ENCODE measurements at regions not wholly inside any gene's neighbourhood (a gene's known extent, or its start where the extent isn't known, plus 50 kb on each side); places are given as distances from the start of the nearest gene placed in this dataset.

DNA sequence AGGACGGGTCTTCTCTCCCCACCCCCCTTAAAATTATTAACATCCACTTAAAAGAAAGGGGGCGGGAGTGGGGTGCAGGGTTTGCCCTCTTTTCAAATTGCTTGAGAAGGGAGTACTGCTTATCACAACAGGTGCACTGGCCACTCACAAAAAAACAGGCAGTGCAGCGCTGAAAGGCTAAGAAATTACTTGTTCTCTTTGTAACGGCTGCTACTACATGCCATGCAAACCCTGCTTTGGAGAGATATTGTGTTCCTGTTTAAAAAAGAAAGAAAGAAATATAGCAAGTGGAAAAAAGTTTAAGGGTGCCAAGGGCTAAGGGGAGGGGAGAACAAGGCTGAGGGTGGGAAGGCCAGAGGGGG lies 312.7 kb upstream of the JARID2 start:
- H2AFZ ChIP-seq (ENCODE audit: low read length), result no peak overlapping the region
- intact Hi-C loops (cut with micrococcal nuclease; ENCODE audit: unreplicated experiment) (no loop called here), in situ Hi-C loops (cut with HindIII; ENCODE audit: extremely low pct_ligation_motif_present, low pct_unique_long_range_greater_than_20kb) (no loop called here)
- H3K36me3 ChIP-seq (replicated peaks in 1 of 2; ENCODE audit: control insufficient read depth in 1 of 2, insufficient read depth in 2 of 2, low read length in 2 of 2), result no peaks in the 10 kb centered on the region
- no peak overlapping the region for H3K4me2 ChIP-seq (ENCODE audit: low read depth, low read length)
- no peak overlapping the region for H3K9ac ChIP-seq (ENCODE audit: insufficient read depth, low read depth, low read length)
- no peak for DNase-seq (ENCODE audit: low spot score)
- ChIA-PET CTCF (ENCODE audit: low intra/inter-chr PET ratio, low total read pairs) (no interaction called here), POLR2A (no interaction called here)
- TF ChIP-seq, protein P1, sequence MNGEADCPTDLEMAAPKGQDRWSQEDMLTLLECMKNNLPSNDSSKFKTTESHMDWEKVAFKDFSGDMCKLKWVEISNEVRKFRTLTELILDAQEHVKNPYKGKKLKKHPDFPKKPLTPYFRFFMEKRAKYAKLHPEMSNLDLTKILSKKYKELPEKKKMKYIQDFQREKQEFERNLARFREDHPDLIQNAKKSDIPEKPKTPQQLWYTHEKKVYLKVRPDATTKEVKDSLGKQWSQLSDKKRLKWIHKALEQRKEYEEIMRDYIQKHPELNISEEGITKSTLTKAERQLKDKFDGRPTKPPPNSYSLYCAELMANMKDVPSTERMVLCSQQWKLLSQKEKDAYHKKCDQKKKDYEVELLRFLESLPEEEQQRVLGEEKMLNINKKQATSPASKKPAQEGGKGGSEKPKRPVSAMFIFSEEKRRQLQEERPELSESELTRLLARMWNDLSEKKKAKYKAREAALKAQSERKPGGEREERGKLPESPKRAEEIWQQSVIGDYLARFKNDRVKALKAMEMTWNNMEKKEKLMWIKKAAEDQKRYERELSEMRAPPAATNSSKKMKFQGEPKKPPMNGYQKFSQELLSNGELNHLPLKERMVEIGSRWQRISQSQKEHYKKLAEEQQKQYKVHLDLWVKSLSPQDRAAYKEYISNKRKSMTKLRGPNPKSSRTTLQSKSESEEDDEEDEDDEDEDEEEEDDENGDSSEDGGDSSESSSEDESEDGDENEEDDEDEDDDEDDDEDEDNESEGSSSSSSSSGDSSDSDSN (CRISPR knock-in tag; IDR thresholded peaks at IDR 0.05), result no peak
- no peak for TF ChIP-seq ZNF75D (CRISPR knock-in tag; IDR thresholded peaks at IDR 0.05; ENCODE audit: borderline replicate concordance)
- TF ChIP-seq ZNF672 (CRISPR knock-in tag; IDR thresholded peaks at IDR 0.05), result no peak
- no peak for TF ChIP-seq ZNF558 (CRISPR knock-in tag; IDR thresholded peaks at IDR 0.05; ENCODE audit: borderline replicate concordance)
- TF ChIP-seq PTBP1 (IDR thresholded peaks at IDR 0.05; ENCODE audit: low read depth, low read length, poor library complexity, severe bottlenecking), result no peak
- no peak for TF ChIP-seq ZNF720 (CRISPR knock-in tag; IDR thresholded peaks at IDR 0.05)
- no peak for TF ChIP-seq ZNF329 (CRISPR knock-in tag; IDR thresholded peaks at IDR 0.05; ENCODE audit: low read depth)
- no peak for TF ChIP-seq HNRNPH1 (optimal IDR thresholded peaks at IDR 0.05; ENCODE audit: low read depth, low read length)
- no peak for TF ChIP-seq ZFP36 (IDR thresholded peaks at IDR 0.05; ENCODE audit: borderline replicate concordance, low read depth, low read length, partially characterized antibody)
- no peak for TF ChIP-seq SPEN (CRISPR knock-in tag; IDR thresholded peaks at IDR 0.05; ENCODE audit: low read depth)
- TF ChIP-seq CREM (IDR thresholded peaks at IDR 0.05), result no peak
- TF ChIP-seq CREM (CRISPR knock-in tag; IDR thresholded peaks at IDR 0.05), result no peak
- no peak for TF ChIP-seq ZNF619 (CRISPR knock-in tag; IDR thresholded peaks at IDR 0.05)
- no peak for TF ChIP-seq ZNF629 (CRISPR knock-in tag; conservative IDR thresholded peaks at IDR 0.05)
- no peak for TF ChIP-seq HNF4G (IDR thresholded peaks at IDR 0.05; ENCODE audit: borderline replicate concordance, low read depth, low read length)
- TF ChIP-seq HNF4G (CRISPR knock-in tag; IDR thresholded peaks at IDR 0.05; ENCODE audit: borderline replicate concordance, low read depth), result no peak
- no peak for TF ChIP-seq NR2F1 (CRISPR knock-in tag; IDR thresholded peaks at IDR 0.05)
- no peak for TF ChIP-seq ADNP (CRISPR knock-in tag; IDR thresholded peaks at IDR 0.05)
- TF ChIP-seq RORA (CRISPR knock-in tag; IDR thresholded peaks at IDR 0.05), result no peak
- no peak for FAIRE-seq
- no peaks in the 10 kb centered on the region for H3K79me2 ChIP-seq (ENCODE audit: insufficient read depth, low read length)
- no peaks in the 10 kb centered on the region for H3K27me3 ChIP-seq (ENCODE audit: control insufficient read depth in 1 of 2, insufficient read depth in 2 of 2, low read length in 2 of 2)
- no peaks in the 10 kb centered on the region for H3K9me3 ChIP-seq (ENCODE audit: low read length)
- H4K20me1 ChIP-seq (ENCODE audit: insufficient read depth, low read length), result no peaks in the 10 kb centered on the region
- H3K27ac ChIP-seq (ENCODE audit: extremely low read length, insufficient read depth, low read length), result no peak overlapping the region
- no peaks in the 10 kb centered on the region for H3K4me1 ChIP-seq (ENCODE audit: insufficient read depth, low read length)
- H3K4me3 ChIP-seq (replicated peaks in 1 of 3; ENCODE audit: insufficient read depth in 1 of 3, low read depth in 2 of 3, low read length in 3 of 3), result no peak overlapping the region
- 38% methylated on average over 4 of the region's 4 CpGs for WGBS (ENCODE audit: low lambda C conversion rate)
- ATAC-seq, result no peak
- BruUV-seq (replicated peaks), result no TSS peak

Measured in HepG2 (cell line).